Testis (tissue), 2 donors: ENCODE measurements at regions not wholly inside any gene's neighbourhood (a gene's known extent, or its start where the extent isn't known, plus 50 kb on each side); places are given as distances from the start of the nearest gene placed in this dataset.
A peak's percentile ranks its signal among the peaks of the same experiment; 100 is the strongest.

Experiments used
- DNase-seq: peaks from one replicate; pipeline ENCODE4 v3.0.0-alpha.2; 2019
- H3K27ac ChIP-seq, 2 donors: fragments of 200-600 bp; sonication (generic); one replicate each; pipeline ENCODE4 v1.5.1; 2019
- H3K27me3 ChIP-seq: fragments of 200-600 bp; sonication (generic); one replicate; pipeline ENCODE4 v1.5.1; 2019
- H3K36me3 ChIP-seq: fragments of 200-600 bp; sonication (generic); one replicate; pipeline ENCODE4 v1.5.1; 2017; ENCODE audit warnings: low read depth; ENCODE audit errors: missing control alignments
- H3K4me1 ChIP-seq: fragments of 200-600 bp; sonication (generic); one replicate; pipeline ENCODE4 v1.5.1; 2019
- H3K4me3 ChIP-seq, 2 donors: fragments of 200-600 bp; sonication (generic); one replicate each; pipeline ENCODE4 v1.5.1; 2017 to 2019
- H3K9me3 ChIP-seq: fragments of 200-600 bp; sonication (generic); one replicate; pipeline ENCODE4 v1.5.1; 2017
- POLR2A ChIP-seq: fragments of 450-650 bp; IDR thresholded peaks from one replicate; pipeline ENCODE4 v1.6.1; 2017; ENCODE audit warnings: antibody characterized with exemption, mild to moderate bottlenecking, moderate library complexity
- WGBS, 2 donors: methylation state at CpG; one replicate each; pipeline ENCODE4 v1.1.5; 2018; 5-methylcytosine and 5-hydroxymethylcytosine counted together
- intact Hi-C: fragments of 100-400 bp; cut with DNase I; formaldehyde crosslinking; loops from one replicate; pipeline ENCODE4 v1.15.1; 2023; ENCODE audit warnings: low total_unique reads
- TF ChIP-seq, protein P1 (sequence below), 3 experiments: fragments of 450-650 bp in 2 of 3; fragments of 200-600 bp in 1 of 3; sonication (generic) in 1 of 3; IDR thresholded peaks; one replicate each; pipeline ENCODE4 v1.5.1; 2016 to 2019; ENCODE audit warnings: antibody characterized with exemption in 3 of 3, mild to moderate bottlenecking in 2 of 3, moderate library complexity in 1 of 3

DNA sequence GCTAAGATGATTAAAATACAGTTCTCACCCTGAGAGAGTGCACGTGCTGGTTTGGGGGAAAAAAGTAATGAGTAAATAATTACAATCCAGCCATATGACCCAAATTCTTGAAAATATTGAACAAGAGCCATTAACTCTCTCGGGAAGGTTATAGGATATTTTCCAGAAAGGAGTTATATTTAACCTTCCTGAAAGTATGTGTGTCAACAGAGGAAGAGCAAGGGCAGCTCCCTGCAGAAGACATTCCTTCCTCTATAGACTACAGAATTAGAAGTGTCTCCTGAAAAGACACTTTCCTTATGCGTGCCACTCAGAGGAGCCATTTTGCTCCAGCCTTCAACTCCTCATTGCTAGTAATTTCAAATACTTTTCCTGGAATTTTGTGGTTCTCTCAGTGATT lies 648.7 kb downstream of the USP25 start:
- WGBS, 2 donors, result 60 to 62% methylated on average over 3 of the region's 3 CpGs
- Histone ChIP-seq H3K36me3 (no peaks in the 10 kb centered on the region), H3K4me3 (no peak overlapping the region), H3K9me3 (no peaks in the 10 kb centered on the region), H3K4me1 (peaks cover 27% of the 10 kb centered on the region), H3K27me3 (no peaks in the 10 kb centered on the region), H3K27ac (peak overlapping the region; percentile 81 to 87)
- no peak for TF ChIP-seq POLR2A
- TF ChIP-seq, protein P1, sequence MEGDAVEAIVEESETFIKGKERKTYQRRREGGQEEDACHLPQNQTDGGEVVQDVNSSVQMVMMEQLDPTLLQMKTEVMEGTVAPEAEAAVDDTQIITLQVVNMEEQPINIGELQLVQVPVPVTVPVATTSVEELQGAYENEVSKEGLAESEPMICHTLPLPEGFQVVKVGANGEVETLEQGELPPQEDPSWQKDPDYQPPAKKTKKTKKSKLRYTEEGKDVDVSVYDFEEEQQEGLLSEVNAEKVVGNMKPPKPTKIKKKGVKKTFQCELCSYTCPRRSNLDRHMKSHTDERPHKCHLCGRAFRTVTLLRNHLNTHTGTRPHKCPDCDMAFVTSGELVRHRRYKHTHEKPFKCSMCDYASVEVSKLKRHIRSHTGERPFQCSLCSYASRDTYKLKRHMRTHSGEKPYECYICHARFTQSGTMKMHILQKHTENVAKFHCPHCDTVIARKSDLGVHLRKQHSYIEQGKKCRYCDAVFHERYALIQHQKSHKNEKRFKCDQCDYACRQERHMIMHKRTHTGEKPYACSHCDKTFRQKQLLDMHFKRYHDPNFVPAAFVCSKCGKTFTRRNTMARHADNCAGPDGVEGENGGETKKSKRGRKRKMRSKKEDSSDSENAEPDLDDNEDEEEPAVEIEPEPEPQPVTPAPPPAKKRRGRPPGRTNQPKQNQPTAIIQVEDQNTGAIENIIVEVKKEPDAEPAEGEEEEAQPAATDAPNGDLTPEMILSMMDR (IDR thresholded peaks at IDR 0.05), result no peak
- DNase-seq, result no peak
- intact Hi-C loops, result no loop called here

DNA sequence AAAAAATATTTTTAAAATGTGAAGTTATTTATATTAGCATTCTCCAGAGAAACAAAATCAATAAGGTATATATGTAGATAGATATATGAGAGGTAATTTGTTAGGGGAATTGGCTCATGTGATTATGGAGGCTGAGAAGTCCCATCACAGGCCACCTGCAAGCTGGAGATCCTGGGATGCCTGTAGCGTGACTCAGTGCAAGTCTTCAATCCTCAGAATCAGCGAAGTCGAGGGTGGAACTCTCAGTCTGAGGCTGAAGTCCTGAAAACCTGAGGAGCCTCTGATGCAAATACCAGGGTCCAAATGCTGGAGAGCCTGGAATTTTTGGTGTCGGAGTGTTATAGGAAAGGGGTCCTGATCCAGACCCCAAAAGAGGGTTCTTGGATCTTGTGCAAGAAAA lies 658.5 kb downstream of the USP25 start:
- 96 to 100% methylated on average over 3 to 4 of the region's 4 CpGs for WGBS, 2 donors
- intact Hi-C loops, result no loop called here
- Histone ChIP-seq H3K27me3 (no peaks in the 10 kb centered on the region), H3K9me3 (no peaks in the 10 kb centered on the region), H3K36me3 (no peaks in the 10 kb centered on the region), H3K4me1 (no peaks in the 10 kb centered on the region), H3K27ac (no peak overlapping the region), H3K4me3 (no peak overlapping the region)
- DNase-seq, result no peak
- TF ChIP-seq POLR2A, result no peak
- TF ChIP-seq, protein P1 (IDR thresholded peaks at IDR 0.05), result no peak

DNA sequence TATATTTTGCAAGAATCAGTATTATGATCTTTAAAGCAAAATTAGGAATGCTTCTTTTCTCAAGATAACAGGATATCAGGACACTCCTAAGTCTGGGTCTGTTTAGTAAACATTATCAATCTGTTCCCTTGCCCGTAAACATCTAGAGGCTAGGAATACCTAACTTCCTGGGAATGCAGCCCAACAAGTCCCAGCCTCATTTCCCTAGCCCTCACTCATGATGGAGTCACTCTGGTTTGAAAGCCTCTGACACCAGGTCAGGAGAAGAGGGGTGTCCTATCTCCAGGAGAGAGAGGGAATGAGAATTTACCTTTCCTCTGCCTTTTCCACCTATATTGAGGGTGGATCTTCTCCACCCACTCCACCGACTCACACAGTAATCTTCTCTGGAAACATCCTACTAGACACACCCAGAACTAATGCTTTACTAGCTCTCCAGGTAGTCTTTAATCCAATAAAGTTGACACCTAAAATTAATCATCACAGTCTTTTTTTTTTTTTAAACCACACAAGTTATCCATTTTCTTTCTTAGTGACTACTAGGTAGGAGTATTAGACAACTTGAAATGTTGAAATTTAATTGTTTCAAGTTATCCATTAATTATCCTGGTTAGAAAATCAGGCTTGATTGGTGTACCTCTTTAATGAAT lies 659.3 kb downstream of the USP25 start:
- TF ChIP-seq POLR2A, result no peak
- TF ChIP-seq, protein P1 (IDR thresholded peaks at IDR 0.05), result no peak
- intact Hi-C loops, result no loop called here
- no peaks in the 10 kb centered on the region for H3K9me3 ChIP-seq
- H3K4me3 ChIP-seq, result no peak overlapping the region
- H3K4me1 ChIP-seq, result no peaks in the 10 kb centered on the region
- H3K27ac ChIP-seq, result no peak overlapping the region
- no peak for DNase-seq
- H3K27me3 ChIP-seq, result no peaks in the 10 kb centered on the region
- WGBS, 2 donors, result 81 to 89% methylated on average over 2 of the region's 2 CpGs
- H3K36me3 ChIP-seq, result no peaks in the 10 kb centered on the region

DNA sequence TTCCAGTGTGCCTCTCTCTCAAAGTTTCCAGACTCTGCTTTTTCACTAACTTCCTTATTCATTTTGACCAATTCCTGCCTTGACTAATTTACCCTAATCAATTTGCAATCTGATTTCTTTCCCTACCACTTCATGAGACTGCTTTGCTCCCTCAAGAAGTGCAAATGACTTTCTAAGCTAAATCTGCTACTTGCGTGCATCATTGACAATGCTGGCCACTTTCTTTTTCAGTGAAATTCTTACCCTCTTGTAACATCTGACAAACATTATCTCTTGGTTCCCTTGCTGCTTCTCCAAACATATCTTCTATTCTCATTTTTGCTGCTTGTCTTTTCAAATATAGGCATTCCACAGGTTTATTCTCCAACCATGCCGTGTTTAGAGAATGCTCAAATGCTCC lies 659.9 kb downstream of the USP25 start:
- Histone ChIP-seq H3K27me3 (no peaks in the 10 kb centered on the region), H3K36me3 (no peaks in the 10 kb centered on the region), H3K9me3 (no peaks in the 10 kb centered on the region), H3K4me1 (no peaks in the 10 kb centered on the region), H3K27ac (no peak overlapping the region), H3K4me3 (no peak overlapping the region)
- DNase-seq, result no peak
- 95 to 97% methylated on average over 2 of the region's 2 CpGs for WGBS, 2 donors
- intact Hi-C loops, result no loop called here
- TF ChIP-seq, protein P1 (IDR thresholded peaks at IDR 0.05), result no peak
- TF ChIP-seq POLR2A, result no peak

DNA sequence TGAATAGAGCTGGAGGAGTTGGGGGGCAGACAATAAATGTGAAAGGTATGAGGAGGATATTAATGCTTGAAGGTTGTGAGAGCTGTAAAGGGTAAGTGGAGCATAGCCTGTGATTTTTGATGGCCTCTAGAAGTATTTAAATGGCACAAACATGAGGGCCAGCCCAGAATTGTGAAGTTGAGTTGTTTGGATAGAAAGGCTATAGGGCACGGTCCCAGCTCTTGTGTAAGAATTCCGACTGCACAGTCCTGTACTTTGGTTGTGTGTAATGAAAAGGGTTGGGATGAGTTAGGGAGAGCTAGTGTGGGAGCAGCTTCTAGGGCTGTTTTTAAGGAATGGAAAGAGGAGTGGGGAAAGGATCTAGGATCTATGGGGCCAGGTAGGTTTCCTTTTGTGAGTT lies 665.5 kb downstream of the USP25 start:
- 75 to 96% methylated on average over 2 of the region's 2 CpGs for WGBS, 2 donors
- Histone ChIP-seq H3K4me1 (no peaks in the 10 kb centered on the region), H3K4me3 (no peak overlapping the region), H3K27ac (no peak overlapping the region), H3K27me3 (no peaks in the 10 kb centered on the region), H3K36me3 (no peaks in the 10 kb centered on the region), H3K9me3 (no peaks in the 10 kb centered on the region)
- intact Hi-C loops, result no loop called here
- DNase-seq, result no peak
- TF ChIP-seq, protein P1 (IDR thresholded peaks at IDR 0.05), result no peak
- no peak for TF ChIP-seq POLR2A
